ENCODE measurements at regions not wholly inside any gene's neighbourhood (a gene's known extent, or its start where the extent isn't known, plus 50 kb on each side); places are given as distances from the start of the nearest gene placed in this dataset.

GRCh38 chr5:135158982-135159381 is 125.0 kb upstream of the PITX1 start:
- TF ChIP-seq MAX (IDR thresholded peaks at IDR 0.05; ENCODE audit: insufficient read depth, insufficient read length): no peak
- no peak for TF ChIP-seq POLR2A (IDR thresholded peaks at IDR 0.05; ENCODE audit: low read depth, low read length)
- no peak for TF ChIP-seq CTCF (IDR thresholded peaks at IDR 0.05; ENCODE audit: extremely low read depth in 1 of 2, insufficient read depth in 1 of 2, low read depth in 1 of 2, low read length in 2 of 2)
